CD14-positive monocyte (primary cell): ENCODE measurements at regions not wholly inside any gene's neighbourhood (a gene's known extent, or its start where the extent isn't known, plus 50 kb on each side); places are given as distances from the start of the nearest gene placed in this dataset.

Experiments used
- DNase-seq, 3 donors: peaks; one replicate each; pipeline ENCODE4 v3.0.0-alpha.2; 2011 to 2022
- H2AFZ ChIP-seq: 2 replicates; pipeline ENCODE4 v1.6.0; 2012; ENCODE audit warnings: mild to moderate bottlenecking, low read depth, low read length, inconsistent platforms; ENCODE audit not compliant: insufficient read depth, poor library complexity, severe bottlenecking
- H3K27ac ChIP-seq, 2 donors: 1 replicate in 1 of 2; 2 replicates in 1 of 2; pipeline ENCODE4 v1.5.1; 2012 to 2013; ENCODE audit warnings: low read length in 2 of 2, control low read depth in 1 of 2, inconsistent platforms in 1 of 2, low read depth in 1 of 2, mild to moderate bottlenecking in 1 of 2
- H3K27me3 ChIP-seq, 2 donors: one replicate each; pipeline versions ENCODE4 v1.6.0 to v1.6.1; 2011 to 2013; ENCODE audit warnings: low read length in 2 of 2; ENCODE audit not compliant: control insufficient read depth in 2 of 2, insufficient read depth in 2 of 2
- H3K36me3 ChIP-seq, 2 donors: replicated peaks in 1 of 2; 1 replicate in 1 of 2; 2 replicates in 1 of 2; pipeline versions ENCODE4 v1.5.1 to v1.6.1; 2012 to 2013; ENCODE audit warnings: low read length in 2 of 2, control low read depth in 1 of 2, inconsistent platforms in 1 of 2, mild to moderate bottlenecking in 1 of 2; ENCODE audit not compliant: insufficient read depth in 2 of 2, control insufficient read depth in 1 of 2
- H3K4me1 ChIP-seq, 2 donors: 1 replicate in 1 of 2; 2 replicates in 1 of 2; pipeline versions ENCODE4 v1.5.1 to v1.6.1; 2012 to 2013; ENCODE audit warnings: low read length in 2 of 2, control low read depth in 1 of 2, inconsistent platforms in 1 of 2, mild to moderate bottlenecking in 1 of 2, moderate library complexity in 1 of 2; ENCODE audit not compliant: insufficient read depth in 2 of 2, control insufficient read depth in 1 of 2
- H3K4me2 ChIP-seq: replicated peaks from 2 replicates; pipeline ENCODE3; 2012; ENCODE audit warnings: low read length, moderate library complexity, mild to moderate bottlenecking; ENCODE audit not compliant: poor library complexity, severe bottlenecking; ENCODE audit errors: extremely low read depth
- H3K4me3 ChIP-seq, 3 experiments: fragments of 200-600 bp in 1 of 3; sonication (generic) in 1 of 3; replicated peaks in 1 of 3; 1 replicate in 2 of 3; 2 replicates in 1 of 3; pipeline ENCODE4 v1.5.1; 2011 to 2013; ENCODE audit warnings: low read length in 3 of 3, mild to moderate bottlenecking in 3 of 3, control low read depth in 2 of 3, low read depth in 2 of 3, inconsistent platforms in 1 of 3, moderate library complexity in 1 of 3
- H3K79me2 ChIP-seq: 2 replicates; pipeline ENCODE4 v1.6.0; 2012; ENCODE audit warnings: mild to moderate bottlenecking, control low read depth, inconsistent platforms, low read length, moderate library complexity; ENCODE audit not compliant: insufficient read depth
- H3K9ac ChIP-seq: 2 replicates; pipeline ENCODE4 v1.6.0; 2017; ENCODE audit warnings: low read length, mild to moderate bottlenecking; ENCODE audit not compliant: insufficient read depth, poor library complexity, severe bottlenecking
- H3K9me3 ChIP-seq, 2 donors: replicated peaks in 1 of 2; 1 replicate in 1 of 2; 2 replicates in 1 of 2; pipeline versions ENCODE4 v1.5.1 to v1.6.1; 2012 to 2013; ENCODE audit warnings: low read length in 2 of 2, control low read depth in 1 of 2; ENCODE audit not compliant: control insufficient read depth in 1 of 2, insufficient read depth in 1 of 2
- H4K20me1 ChIP-seq: 2 replicates; pipeline ENCODE4 v1.6.0; 2012; ENCODE audit warnings: mild to moderate bottlenecking, low read length, control low read depth, moderate library complexity; ENCODE audit not compliant: insufficient read depth
- H3K27ac Mint-ChIP-seq, 7 donors: one replicate each; pipeline ENCODE4 v1.8.0; 2020; ENCODE audit warnings: mild to moderate bottlenecking in 7 of 7, mixed read lengths in 7 of 7, moderate library complexity in 6 of 7, inconsistent platforms in 2 of 7
- H3K27me3 Mint-ChIP-seq, 3 donors: one replicate each; pipeline ENCODE4 v1.8.0; 2021 to 2022; ENCODE audit warnings: low read depth in 3 of 3, mild to moderate bottlenecking in 3 of 3, mixed read lengths in 3 of 3, moderate library complexity in 3 of 3, inconsistent platforms in 1 of 3
- H3K36me3 Mint-ChIP-seq, 2 donors: one replicate each; pipeline ENCODE4 v1.8.0; 2020; ENCODE audit warnings: mixed read lengths in 2 of 2, inconsistent platforms in 1 of 2, mild to moderate bottlenecking in 1 of 2
- H3K4me1 Mint-ChIP-seq: one replicate; pipeline ENCODE4 v1.8.0; 2020; ENCODE audit warnings: mild to moderate bottlenecking, mixed read lengths
- H3K4me3 Mint-ChIP-seq, 2 donors: one replicate each; pipeline ENCODE4 v1.8.0; 2020; ENCODE audit warnings: mild to moderate bottlenecking in 2 of 2, mixed read lengths in 2 of 2, moderate library complexity in 1 of 2
- H3K9me3 Mint-ChIP-seq, 7 donors: one replicate each; pipeline ENCODE4 v1.8.0; 2020 to 2022; ENCODE audit warnings: mixed read lengths in 7 of 7, mild to moderate bottlenecking in 6 of 7, moderate library complexity in 6 of 7, inconsistent platforms in 2 of 7
- CTCF ChIP-seq: fragments of 200-600 bp; IDR thresholded peaks from one replicate; pipeline ENCODE4 v1.8.0; 2022; ENCODE audit warnings: antibody characterized with exemption, mild to moderate bottlenecking
- WGBS: methylation state at CpG from one replicate; pipeline ENCODE4 v1.1.5; 2013; ENCODE audit warnings: missing lambda C conversion rate; ENCODE audit not compliant: insufficient coverage; 5-methylcytosine and 5-hydroxymethylcytosine counted together
- intact Hi-C, 2 donors: fragments of 100-400 bp; cut with micrococcal nuclease; formaldehyde crosslinking; loops; one replicate each; pipeline versions ENCODE4 v1.15.0 to v1.15.1; 2023

GRCh38 chr7:42596737-42597136 lies 315.1 kb downstream of the C7orf25 start:
- H3K4me3 ChIP-seq: no peak overlapping the region
- intact Hi-C loops: no loop called here
- no peaks in the 10 kb centered on the region for H3K4me1 ChIP-seq
- no peak overlapping the region for H3K4me2 ChIP-seq
- no peak for TF ChIP-seq CTCF
- H3K9me3 Mint-ChIP-seq: peaks cover 0 to 9% (median 4%) of the 10 kb centered on the region in 7 donors
- DNase-seq: no peak
- no peaks in the 10 kb centered on the region for H3K36me3 Mint-ChIP-seq
- H2AFZ ChIP-seq: no peak overlapping the region
- no peaks in the 10 kb centered on the region for H3K27me3 ChIP-seq
- no peaks in the 10 kb centered on the region for H3K36me3 ChIP-seq
- no peaks in the 10 kb centered on the region for H3K4me1 Mint-ChIP-seq
- no peak overlapping the region for H3K9ac ChIP-seq
- H3K27me3 Mint-ChIP-seq: no peaks in the 10 kb centered on the region
- H3K9me3 ChIP-seq: peaks cover 0 to 6% of the 10 kb centered on the region in 2 donors
- no peak overlapping the region for H3K27ac ChIP-seq
- H3K27ac Mint-ChIP-seq: no peak overlapping the region
- H3K79me2 ChIP-seq: no peaks in the 10 kb centered on the region
- no peak overlapping the region for H3K4me3 Mint-ChIP-seq
- no peaks in the 10 kb centered on the region for H4K20me1 ChIP-seq

GRCh38 chr7:42593860-42594259 lies 318.0 kb downstream of the C7orf25 start:
- Mint-ChIP-seq H3K36me3 (no peaks in the 10 kb centered on the region), H3K27ac (no peak overlapping the region), H3K9me3 (peaks cover 0 to 17% (median 4%) of the 10 kb centered on the region in 7 donors), H3K4me1 (no peaks in the 10 kb centered on the region), H3K4me3 (no peak overlapping the region), H3K27me3 (no peaks in the 10 kb centered on the region)
- Histone ChIP-seq H3K27ac (no peak overlapping the region), H3K27me3 (no peaks in the 10 kb centered on the region), H3K9me3 (peaks cover 0 to 8% of the 10 kb centered on the region in 2 donors), H3K4me2 (no peak overlapping the region), H3K9ac (no peak overlapping the region), H3K4me3 (no peak overlapping the region), H3K36me3 (no peaks in the 10 kb centered on the region), H4K20me1 (no peaks in the 10 kb centered on the region), H3K79me2 (no peaks in the 10 kb centered on the region), H3K4me1 (no peaks in the 10 kb centered on the region), H2AFZ (no peak overlapping the region)
- no CpG with 5 or more reads among the region's 3 CpGs for WGBS
- TF ChIP-seq CTCF: no peak
- DNase-seq: no peak
- intact Hi-C loops: no loop called here
